ENCODE measurements at regions not wholly inside any gene's neighbourhood (a gene's known extent, or its start where the extent isn't known, plus 50 kb on each side); places are given as distances from the start of the nearest gene placed in this dataset.

- Histone ChIP-seq H3K27ac (ENCODE audit: low read depth, low read length) (no peak overlapping the region), H3K4me3 (ENCODE audit: low read length) (no peak overlapping the region), H3K27me3 (ENCODE audit: control insufficient read depth, insufficient read depth, low read length, poor library complexity, severe bottlenecking) (no peaks in the 10 kb centered on the region), H3K9ac (ENCODE audit: extremely low read depth, low read length, poor library complexity, severe bottlenecking) (no peak overlapping the region), H3K9me3 (ENCODE audit: control insufficient read depth, low read length) (no peaks in the 10 kb centered on the region), H3K36me3 (ENCODE audit: control insufficient read depth, insufficient read depth, low read length) (no peaks in the 10 kb centered on the region), H3K4me1 (ENCODE audit: control insufficient read depth, insufficient read depth, low read length) (no peaks in the 10 kb centered on the region)
- Mint-ChIP-seq H3K4me1 (peaks cover 5% of the 10 kb centered on the region), H3K27ac (no peak overlapping the region), H3K9me3 (no peaks in the 10 kb centered on the region), H3K27me3 (ENCODE audit: insufficient read depth) (no peaks in the 10 kb centered on the region), H3K36me3 (ENCODE audit: low read depth) (peaks cover 3% of the 10 kb centered on the region), H3K4me3 (no peak overlapping the region)
- no peak for TF ChIP-seq CTCF (conservative IDR thresholded peaks at IDR 0.05)
- DNase-seq = no peak
- WGBS, 2 experiments (ENCODE audit: insufficient coverage in 1 of 2, insufficient read length in 1 of 2) = 92 to 100% methylated on average over 1 of the region's 2 CpGs
Measured at GRCh38 chr14:41506552-41506951, 100.1 kb upstream of the LRFN5 start.

GRCh38 chr14:41505491-41505890, 101.2 kb upstream of the LRFN5 start:
- Mint-ChIP-seq H3K36me3 (ENCODE audit: low read depth) (peaks cover 3% of the 10 kb centered on the region), H3K4me3 (no peak overlapping the region), H3K27ac (no peak overlapping the region), H3K4me1 (peaks cover 5% of the 10 kb centered on the region), H3K27me3 (ENCODE audit: insufficient read depth) (no peaks in the 10 kb centered on the region), H3K9me3 (no peaks in the 10 kb centered on the region)
- Histone ChIP-seq H3K9ac (ENCODE audit: extremely low read depth, low read length, poor library complexity, severe bottlenecking) (no peak overlapping the region), H3K4me1 (ENCODE audit: control insufficient read depth, insufficient read depth, low read length) (no peaks in the 10 kb centered on the region), H3K27ac (ENCODE audit: low read depth, low read length) (no peak overlapping the region), H3K27me3 (ENCODE audit: control insufficient read depth, insufficient read depth, low read length, poor library complexity, severe bottlenecking) (no peaks in the 10 kb centered on the region), H3K36me3 (ENCODE audit: control insufficient read depth, insufficient read depth, low read length) (no peaks in the 10 kb centered on the region), H3K4me3 (ENCODE audit: low read length) (no peak overlapping the region), H3K9me3 (ENCODE audit: control insufficient read depth, low read length) (no peaks in the 10 kb centered on the region)
- 57% methylated on average over 2 of the region's 2 CpGs; no CpG with 5 or more reads in 1 of the 2 experiments for WGBS, 2 experiments (ENCODE audit: insufficient coverage in 1 of 2, insufficient read length in 1 of 2)
- DNase-seq = peak; percentile 63
- TF ChIP-seq CTCF (conservative IDR thresholded peaks at IDR 0.05) = no peak

- no peaks in the 10 kb centered on the region for H3K9me3 Mint-ChIP-seq
- 98 to 100% methylated on average over 1 to 2 of the region's 2 CpGs for WGBS, 2 experiments (ENCODE audit: insufficient coverage in 1 of 2, insufficient read length in 1 of 2)
Measured at GRCh38 chr14:41498959-41499358, 107.7 kb upstream of the LRFN5 start.

More at GRCh38 chr14:41498959-41499358, 107.7 kb upstream of the LRFN5 start:
- H3K9me3 ChIP-seq (ENCODE audit: control insufficient read depth, low read length) = no peaks in the 10 kb centered on the region
- H3K27me3 ChIP-seq (ENCODE audit: control insufficient read depth, insufficient read depth, low read length, poor library complexity, severe bottlenecking) = no peaks in the 10 kb centered on the region
- Mint-ChIP-seq H3K4me1 (peaks cover 4% of the 10 kb centered on the region), H3K27me3 (ENCODE audit: insufficient read depth) (no peaks in the 10 kb centered on the region), H3K27ac (no peak overlapping the region), H3K4me3 (no peak overlapping the region), H3K36me3 (ENCODE audit: low read depth) (no peaks in the 10 kb centered on the region)
- no peaks in the 10 kb centered on the region for H3K4me1 ChIP-seq (ENCODE audit: control insufficient read depth, insufficient read depth, low read length)
- no peak for TF ChIP-seq CTCF (conservative IDR thresholded peaks at IDR 0.05)
- DNase-seq = no peak
- no peak overlapping the region for H3K27ac ChIP-seq (ENCODE audit: low read depth, low read length)
- no peak overlapping the region for H3K9ac ChIP-seq (ENCODE audit: extremely low read depth, low read length, poor library complexity, severe bottlenecking)
- no peaks in the 10 kb centered on the region for H3K36me3 ChIP-seq (ENCODE audit: control insufficient read depth, insufficient read depth, low read length)
- H3K4me3 ChIP-seq (ENCODE audit: low read length) = no peak overlapping the region
